Common myeloid progenitor, CD34-positive (primary cell): ENCODE measurements at regions not wholly inside any gene's neighbourhood (a gene's known extent, or its start where the extent isn't known, plus 50 kb on each side); places are given as distances from the start of the nearest gene placed in this dataset.
"Not testable (repeated sequence)": the region's sequence is repeated elsewhere in the genome, so short reads cannot be mapped to it uniquely, and the experiment has no call there.

ENCODE experiments used
- CTCF ChIA-PET: fragments of 350-600 bp; sonication (Branson Sonifier 250); formaldehyde crosslinking; loops from one replicate; lab custom pipeline; 2021; ENCODE audit warnings: antibody characterized with exemption; lab: Charles Lee
- POLR2A ChIA-PET: fragments of 350-600 bp; sonication (Branson Sonifier 250); formaldehyde crosslinking; loops from one replicate; lab custom pipeline; 2021; ENCODE audit warnings: antibody characterized with exemption; lab: Charles Lee
- DNase-seq, 3 donors: peaks; one replicate each; pipeline versions ENCODE4 v3.0.0 to v3.0.0-alpha.2; 2013
- H3K27ac ChIP-seq, 2 experiments: 1 replicate in 1 of 2; 2 replicates in 1 of 2; pipeline ENCODE4 v1.7.0; 2013; ENCODE audit warnings: inconsistent platforms in 2 of 2, low read length in 2 of 2, mild to moderate bottlenecking in 2 of 2, low read depth in 1 of 2, moderate library complexity in 1 of 2; ENCODE audit not compliant: severe bottlenecking in 2 of 2, insufficient read depth in 1 of 2, poor library complexity in 1 of 2
- H3K27me3 ChIP-seq, 5 experiments: replicated peaks in 2 of 5; 1 replicate in 3 of 5; 2 replicates in 2 of 5; pipeline versions ENCODE4 v1.6.1 to v1.7.0; 2013; ENCODE audit warnings: low read length in 4 of 5, mild to moderate bottlenecking in 2 of 5, moderate library complexity in 2 of 5, inconsistent platforms in 1 of 5; ENCODE audit not compliant: insufficient read depth in 5 of 5, control insufficient read depth in 4 of 5
- H3K36me3 ChIP-seq, 4 experiments: 1 replicate in 2 of 4; 2 replicates in 2 of 4; pipeline versions ENCODE4 v1.6.1 to v1.7.0; 2013; ENCODE audit warnings: low read length in 3 of 4, control low read depth in 1 of 4, mild to moderate bottlenecking in 1 of 4; ENCODE audit not compliant: control insufficient read depth in 4 of 4, insufficient read depth in 4 of 4
- H3K4me1 ChIP-seq, 4 experiments: 1 replicate in 3 of 4; 2 replicates in 1 of 4; pipeline versions ENCODE4 v1.6.1 to v1.7.1; 2013; ENCODE audit warnings: low read length in 3 of 4, mild to moderate bottlenecking in 3 of 4, control low read depth in 1 of 4, inconsistent platforms in 1 of 4, moderate library complexity in 1 of 4; ENCODE audit not compliant: control insufficient read depth in 4 of 4, insufficient read depth in 4 of 4; ENCODE audit errors: control extremely low read depth in 1 of 4
- H3K4me3 ChIP-seq, 7 experiments: 1 replicate in 4 of 7; 2 replicates in 3 of 7; pipeline versions ENCODE4 v1.5.1 to v1.7.0; 2013; ENCODE audit warnings: mild to moderate bottlenecking in 7 of 7, low read length in 6 of 7, moderate library complexity in 6 of 7, inconsistent platforms in 2 of 7, low read depth in 2 of 7, control low read depth in 1 of 7; ENCODE audit not compliant: insufficient read depth in 4 of 7, control insufficient read depth in 1 of 7; ENCODE audit errors: extremely low read depth in 1 of 7
- H3K9me3 ChIP-seq, 5 experiments: 1 replicate in 4 of 5; 2 replicates in 1 of 5; pipeline versions ENCODE4 v1.6.1 to v1.7.1; 2013; ENCODE audit warnings: low read length in 4 of 5, mild to moderate bottlenecking in 2 of 5, inconsistent platforms in 1 of 5, low read depth in 1 of 5, moderate library complexity in 1 of 5; ENCODE audit not compliant: control insufficient read depth in 4 of 5, insufficient read depth in 2 of 5; ENCODE audit errors: control extremely low read depth in 1 of 5
- WGBS: methylation state at CpG from one replicate; pipeline ENCODE4 v1.1.5; 2013; ENCODE audit not compliant: insufficient coverage; 5-methylcytosine and 5-hydroxymethylcytosine counted together

DNA sequence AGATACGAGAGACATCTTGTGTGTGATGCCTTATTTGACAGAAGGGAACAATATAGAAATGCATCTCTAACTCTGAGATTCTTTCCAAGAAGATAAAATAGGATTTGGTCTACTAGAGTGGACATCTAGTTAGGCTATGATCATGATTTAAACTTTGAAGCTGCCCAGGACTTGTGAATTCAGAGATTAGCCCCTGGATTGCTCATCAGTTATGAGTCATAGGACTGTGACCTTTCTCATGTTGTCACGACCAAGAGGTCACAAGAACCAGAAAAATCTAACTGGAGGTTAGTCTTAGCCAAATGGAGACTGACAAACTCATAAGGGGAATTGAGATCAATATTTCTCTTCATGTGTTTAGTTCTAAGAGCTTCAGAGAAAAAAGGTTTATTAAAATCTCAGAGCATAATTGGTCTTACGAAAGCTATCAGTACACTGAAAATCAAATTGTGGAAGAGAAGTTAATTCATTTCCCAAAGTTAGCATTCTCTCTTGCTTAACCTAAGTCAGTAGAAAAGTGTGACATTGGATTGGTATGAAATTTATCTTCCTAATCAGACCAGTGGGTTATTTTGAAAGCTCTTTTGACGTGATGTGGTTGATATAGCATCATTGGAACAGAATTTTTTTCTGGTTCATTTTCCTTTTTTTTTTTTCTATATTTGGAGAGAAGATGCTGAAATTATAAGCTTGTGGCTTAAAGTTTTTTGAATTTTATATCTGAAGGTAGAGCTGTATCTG, 245.7 kb downstream of the RNF144B start:
- CTCF ChIA-PET, result interaction anchor here (0.9 kb wide), 1 partner anchor 13 kb away, joined by 3 read pairs; no protein-coding TSS in a partner anchor
- Histone ChIP-seq H3K27ac (no peak overlapping the region), H3K36me3 (no peaks in the 10 kb centered on the region), H3K9me3 (no peaks in the 10 kb centered on the region), H3K4me1 (peaks cover 0 to 8% (median 4%) of the 10 kb centered on the region in 4 experiments), H3K27me3 (no peaks in the 10 kb centered on the region), H3K4me3 (no peak overlapping the region)
- DNase-seq, result no peak
- WGBS, result 81% methylated on average over 3 of the region's 4 CpGs
- POLR2A ChIA-PET, result no interaction called here

DNA sequence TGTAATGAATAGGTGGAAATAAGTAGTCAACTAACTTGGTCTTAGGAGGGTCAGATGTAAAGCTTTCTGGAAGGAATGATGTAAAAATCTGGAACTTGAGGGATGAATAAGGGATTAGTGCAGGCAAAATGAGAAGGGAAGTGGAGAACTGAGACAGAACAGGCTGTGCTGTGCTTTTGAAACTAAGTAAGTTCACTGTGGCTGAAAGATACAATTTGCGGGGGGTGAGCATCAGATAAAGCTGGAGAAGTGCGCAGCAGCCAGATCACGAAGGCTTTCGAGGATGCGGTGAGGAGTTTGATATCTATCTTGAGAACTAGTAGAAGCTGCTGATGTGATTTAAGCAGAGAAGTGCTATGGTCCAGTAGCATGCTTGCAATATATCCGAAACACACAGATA, 247.8 kb downstream of the RNF144B start:
- no peak overlapping the region for H3K4me3 ChIP-seq
- H3K27me3 ChIP-seq, result no peaks in the 10 kb centered on the region
- H3K27ac ChIP-seq, result no peak overlapping the region
- POLR2A ChIA-PET, result no interaction called here
- 96% methylated on average over 5 of the region's 6 CpGs for WGBS
- no peak for DNase-seq
- CTCF ChIA-PET, result no interaction called here
- H3K4me1 ChIP-seq, result peaks cover 0 to 8% (median 4%) of the 10 kb centered on the region in 4 experiments
- H3K36me3 ChIP-seq, result no peaks in the 10 kb centered on the region
- H3K9me3 ChIP-seq, result no peaks in the 10 kb centered on the region

DNA sequence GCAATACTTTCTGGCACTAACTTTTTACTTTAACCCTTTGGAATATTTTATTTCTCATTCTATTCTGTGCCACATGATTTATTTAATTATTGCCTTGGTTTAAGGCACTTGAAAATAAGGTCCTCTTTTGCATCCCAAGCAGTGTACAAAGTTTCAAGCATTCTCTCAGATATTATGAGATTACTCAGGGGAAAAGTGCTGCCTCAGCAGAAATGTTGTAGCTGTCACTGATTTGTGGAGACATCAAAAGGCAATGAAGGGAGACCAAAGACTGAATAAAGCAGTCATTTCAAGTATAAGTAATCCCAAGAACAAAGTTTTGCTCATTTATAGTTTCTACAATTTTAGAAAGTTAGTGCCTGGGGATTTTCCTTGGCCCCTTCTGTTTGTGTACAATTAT, 253.0 kb downstream of the RNF144B start:
- H3K36me3 ChIP-seq, result no peaks in the 10 kb centered on the region

DNA sequence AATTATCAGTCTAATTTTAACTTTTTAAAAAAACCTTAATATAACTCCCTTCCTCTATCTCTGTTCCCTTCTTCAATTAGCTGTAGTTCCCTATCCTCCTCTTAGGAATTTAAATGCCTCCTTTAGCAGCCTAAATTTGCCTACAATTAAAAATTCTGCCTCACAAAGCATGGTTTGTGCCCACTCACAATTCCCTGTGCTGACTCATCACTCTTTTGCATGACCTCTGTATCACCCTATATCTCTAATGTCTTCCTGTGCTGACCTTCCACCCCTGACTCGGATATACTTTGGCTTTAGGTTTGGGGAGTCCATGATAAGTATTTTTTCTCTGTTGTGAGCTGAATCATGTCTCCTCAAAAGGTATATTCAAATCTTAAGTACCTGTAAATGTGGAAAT, 253.6 kb downstream of the RNF144B start:
- POLR2A ChIA-PET, result no interaction called here
- Histone ChIP-seq H3K36me3 (no peaks in the 10 kb centered on the region), H3K27ac (no peak overlapping the region), H3K4me3 (no peak overlapping the region), H3K9me3 (no peaks in the 10 kb centered on the region), H3K4me1 (peaks cover 0 to 4% (median 1%) of the 10 kb centered on the region in 4 experiments), H3K27me3 (peaks cover 0 to 2% (median 0%) of the 10 kb centered on the region in 5 experiments)
- DNase-seq, result no peak
- CTCF ChIA-PET, result no interaction called here
- no CpG with 5 or more reads among the region's 1 CpG for WGBS

More for the DNA sequence above, 253.0 kb downstream of the RNF144B start:
- Histone ChIP-seq H3K27me3 (peaks cover 0 to 2% (median 0%) of the 10 kb centered on the region in 5 experiments), H3K4me1 (peaks cover 0 to 8% (median 2%) of the 10 kb centered on the region in 4 experiments), H3K4me3 (no peak overlapping the region), H3K9me3 (no peaks in the 10 kb centered on the region), H3K27ac (no peak overlapping the region)
- POLR2A ChIA-PET, result no interaction called here
- DNase-seq, result no peak
- CTCF ChIA-PET, result no interaction called here

- DNase-seq, result no peak
- H3K27me3 ChIP-seq, result peaks cover 0 to 2% (median 0%) of the 10 kb centered on the region in 5 experiments
- CTCF ChIA-PET, result no interaction called here
- H3K4me1 ChIP-seq, result no peaks in the 10 kb centered on the region
- H3K9me3 ChIP-seq, result peaks cover 0 to 3% (median 0%) of the 10 kb centered on the region in 5 experiments
- POLR2A ChIA-PET, result no interaction called here
- H3K27ac ChIP-seq, result no peak overlapping the region
- H3K4me3 ChIP-seq, result no peak overlapping the region
- no peaks in the 10 kb centered on the region for H3K36me3 ChIP-seq
These were observed 267.7 kb downstream of the RNF144B start for GRCh38 chr6:18654821-18655220.

- Histone ChIP-seq H3K4me3 (no peak overlapping the region), H3K27ac (no peak overlapping the region), H3K4me1 (no peaks in the 10 kb centered on the region), H3K9me3 (peaks cover 0 to 3% (median 0%) of the 10 kb centered on the region in 5 experiments), H3K27me3 (peaks cover 0 to 2% (median 0%) of the 10 kb centered on the region in 5 experiments), H3K36me3 (no peaks in the 10 kb centered on the region)
- CTCF ChIA-PET, result interaction anchor here (0.9 kb wide), 1 partner anchor 24 kb away, joined by 3 read pairs; no protein-coding TSS in a partner anchor
- POLR2A ChIA-PET, result no interaction called here
- WGBS, result 92% methylated on average over 4 of the region's 5 CpGs
- no peak for DNase-seq
These were observed 269.4 kb downstream of the RNF144B start for GRCh38 chr6:18656506-18656905.

- POLR2A ChIA-PET, H3K4me1 ChIP-seq, H3K27ac ChIP-seq, CTCF ChIA-PET, H3K4me3 ChIP-seq, H3K36me3 ChIP-seq, H3K9me3 ChIP-seq, H3K27me3 ChIP-seq, DNase-seq: not testable (repeated sequence)
- WGBS, result 100% methylated on average over 3 of the region's 5 CpGs
These were observed 272.8 kb downstream of the RNF144B start for GRCh38 chr6:18659994-18660393.
